ENCODE measurements at regions not wholly inside any gene's neighbourhood (a gene's known extent, or its start where the extent isn't known, plus 50 kb on each side); places are given as distances from the start of the nearest gene placed in this dataset.

DNA sequence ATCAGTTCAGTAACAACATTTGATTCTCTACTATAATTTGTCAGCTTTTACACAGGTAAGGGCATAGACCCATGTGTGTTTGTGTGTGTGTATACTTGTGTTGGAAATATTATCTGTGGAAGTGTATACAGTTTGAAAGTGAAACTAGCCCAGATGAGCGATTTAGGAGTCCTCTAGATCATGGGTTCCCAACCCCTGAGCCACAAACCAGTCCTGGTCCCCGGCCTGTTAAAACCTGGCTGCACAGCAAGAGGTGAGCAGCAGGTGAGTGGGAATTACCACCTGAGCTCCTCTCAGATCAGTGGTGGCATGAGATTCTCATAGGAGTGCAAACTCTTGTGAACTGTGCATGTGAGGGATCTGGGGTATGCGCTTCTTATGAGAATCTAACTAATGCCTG is 1221.5 kb upstream of the SORCS1 start:
- Histone ChIP-seq H2AFZ (ENCODE audit: low read length) (no peak overlapping the region), H3K9me3 (ENCODE audit: control insufficient read depth, low read depth, low read length) (no peaks in the 10 kb centered on the region), H2BK12ac (ENCODE audit: insufficient read length, low read depth, low read length) (no peak overlapping the region), H4K91ac (ENCODE audit: insufficient read length, low read depth, low read length) (no peak overlapping the region), H3K18ac (ENCODE audit: insufficient read length, low read depth, low read length) (no peak overlapping the region), H3K27me3 (ENCODE audit: insufficient read depth, low read length) (no peaks in the 10 kb centered on the region), H2BK20ac (ENCODE audit: low read depth, low read length, poor library complexity, severe bottlenecking) (no peak overlapping the region), H3K79me2 (ENCODE audit: insufficient read depth, low read length) (no peaks in the 10 kb centered on the region), H3K27ac (ENCODE audit: insufficient read length, low read depth, low read length) (no peak overlapping the region), H3K4me2 (ENCODE audit: insufficient read depth, insufficient read length, low read length) (no peak overlapping the region), H2BK15ac (ENCODE audit: low read depth, low read length) (no peak overlapping the region), H3T11ph (ENCODE audit: low read length) (no peak overlapping the region), H3K4me1 (ENCODE audit: insufficient read depth, low read length) (no peaks in the 10 kb centered on the region; the same call in none of the 2 replicates), H3K56ac (ENCODE audit: insufficient read length, low read depth, low read length) (no peak overlapping the region), H3K23me2 (ENCODE audit: insufficient read length, low read depth, low read length, poor library complexity, severe bottlenecking) (no peaks in the 10 kb centered on the region), H2AK5ac (ENCODE audit: insufficient read length, low read length) (no peak overlapping the region), H3K79me1 (ENCODE audit: insufficient read depth, low read depth, low read length, poor library complexity, severe bottlenecking) (no peaks in the 10 kb centered on the region), H4K8ac (replicated peaks; ENCODE audit: insufficient read length, low read depth, low read length) (no peak overlapping the region), H3K23ac (ENCODE audit: insufficient read length, low read depth, low read length) (no peak overlapping the region), H4K20me1 (ENCODE audit: control insufficient read depth, insufficient read depth, insufficient read length) (no peaks in the 10 kb centered on the region), H2BK5ac (ENCODE audit: insufficient read length, low read length) (no peak overlapping the region), H3K9ac (ENCODE audit: extremely low read depth, insufficient read length, low read length) (no peak overlapping the region), H4K5ac (ENCODE audit: insufficient read length, low read depth, low read length) (no peak overlapping the region), H3K14ac (ENCODE audit: insufficient read depth, low read length) (no peak overlapping the region), H3K4ac (ENCODE audit: low read depth, low read length) (no peak overlapping the region), H2BK120ac (ENCODE audit: low read depth, low read length, poor library complexity, severe bottlenecking) (no peak overlapping the region)
- H3K27me3 Mint-ChIP-seq (ENCODE audit: low read depth): no peaks in the 10 kb centered on the region; the same call in 1 of the 2 replicates
- no peak for DNase-seq
- no peaks in the 10 kb centered on the region for H3K9me3 Mint-ChIP-seq
- no peaks in the 10 kb centered on the region for H3K36me3 Mint-ChIP-seq (ENCODE audit: insufficient read depth in 1 of 3, low read depth in 3 of 3)
- no CpG with 5 or more reads among the region's 3 CpGs for WGBS (ENCODE audit: extremely low coverage, insufficient read length, low lambda C conversion rate)
- no peak overlapping the region for H3K4me3 Mint-ChIP-seq
- H3K4me1 Mint-ChIP-seq: peaks cover 7 to 8% of the 10 kb centered on the region in 2 experiments; a peak in 3 of 4 replicates
- TF ChIP-seq, protein P1, sequence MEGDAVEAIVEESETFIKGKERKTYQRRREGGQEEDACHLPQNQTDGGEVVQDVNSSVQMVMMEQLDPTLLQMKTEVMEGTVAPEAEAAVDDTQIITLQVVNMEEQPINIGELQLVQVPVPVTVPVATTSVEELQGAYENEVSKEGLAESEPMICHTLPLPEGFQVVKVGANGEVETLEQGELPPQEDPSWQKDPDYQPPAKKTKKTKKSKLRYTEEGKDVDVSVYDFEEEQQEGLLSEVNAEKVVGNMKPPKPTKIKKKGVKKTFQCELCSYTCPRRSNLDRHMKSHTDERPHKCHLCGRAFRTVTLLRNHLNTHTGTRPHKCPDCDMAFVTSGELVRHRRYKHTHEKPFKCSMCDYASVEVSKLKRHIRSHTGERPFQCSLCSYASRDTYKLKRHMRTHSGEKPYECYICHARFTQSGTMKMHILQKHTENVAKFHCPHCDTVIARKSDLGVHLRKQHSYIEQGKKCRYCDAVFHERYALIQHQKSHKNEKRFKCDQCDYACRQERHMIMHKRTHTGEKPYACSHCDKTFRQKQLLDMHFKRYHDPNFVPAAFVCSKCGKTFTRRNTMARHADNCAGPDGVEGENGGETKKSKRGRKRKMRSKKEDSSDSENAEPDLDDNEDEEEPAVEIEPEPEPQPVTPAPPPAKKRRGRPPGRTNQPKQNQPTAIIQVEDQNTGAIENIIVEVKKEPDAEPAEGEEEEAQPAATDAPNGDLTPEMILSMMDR (conservative IDR thresholded peaks at IDR 0.05): no peak
- no peak overlapping the region; a peak in 1 of 7 replicates for H3K27ac Mint-ChIP-seq

All from H9 (cell line).